Adrenal gland (tissue), 9 donors: ENCODE measurements at regions not wholly inside any gene's neighbourhood (a gene's known extent, or its start where the extent isn't known, plus 50 kb on each side); places are given as distances from the start of the nearest gene placed in this dataset.
A peak's percentile ranks its signal among the peaks of the same experiment; 100 is the strongest.

ENCODE experiments used
- DNase-seq, 7 donors: peaks; one replicate each; pipeline ENCODE4 v3.0.0-alpha.2; 2019 to 2020
- H3K27ac ChIP-seq, 5 donors: fragments of 200-600 bp; sonication (generic) in 4 of 5; 1 replicate in 3 of 5; 2 replicates in 2 of 5; pipeline versions ENCODE4 v1.5.1 to v1.8.0; 2016 to 2020; ENCODE audit warnings: mild to moderate bottlenecking in 1 of 5
- H3K27me3 ChIP-seq: fragments of 200-600 bp; 2 replicates; pipeline ENCODE4 v1.8.0; 2021
- H3K36me3 ChIP-seq, 2 donors: fragments of 200-600 bp; replicated peaks in 1 of 2; 1 replicate in 1 of 2; 2 replicates in 1 of 2; pipeline versions ENCODE4 v1.5.1 to v1.8.0; 2018 to 2022
- H3K4me1 ChIP-seq, 2 donors: fragments of 200-600 bp; replicated peaks in 1 of 2; 1 replicate in 1 of 2; 2 replicates in 1 of 2; pipeline versions ENCODE4 v1.5.1 to v1.8.0; 2018 to 2021
- H3K4me3 ChIP-seq, 4 donors: fragments of 200-600 bp; sonication (generic) in 3 of 4; one replicate each; pipeline ENCODE4 v1.5.1; 2016 to 2018
- H3K9me3 ChIP-seq, 3 donors: fragments of 200-600 bp; sonication (generic) in 1 of 3; replicated peaks in 1 of 3; 1 replicate in 2 of 3; 2 replicates in 1 of 3; pipeline versions ENCODE4 v1.5.1 to v1.8.0; 2016 to 2021
- CTCF ChIP-seq, 6 experiments: fragments of 450-650 bp in 4 of 6; fragments of 200-600 bp in 2 of 6; sonication (generic) in 1 of 6; IDR thresholded peaks; 1 replicate in 5 of 6; 2 replicates in 1 of 6; pipeline versions ENCODE4 v1.5.1 to v1.8.0; 2016 to 2021; ENCODE audit warnings: antibody characterized with exemption in 6 of 6, mild to moderate bottlenecking in 2 of 6, moderate library complexity in 1 of 6
- POLR2A ChIP-seq, 2 donors: fragments of 450-650 bp; IDR thresholded peaks; one replicate each; pipeline ENCODE4 v1.6.1; 2017; ENCODE audit warnings: antibody characterized with exemption in 2 of 2, mild to moderate bottlenecking in 2 of 2, moderate library complexity in 1 of 2
- WGBS, 4 donors: extraction: QIAGEN DNeasy Blood & Tissue Kit in 2 of 4; methylation state at CpG; one replicate each; pipeline versions ENCODE4 v1.1.5 to v1.1.7; 2013 to 2017; 5-methylcytosine and 5-hydroxymethylcytosine counted together
- intact Hi-C, 2 donors: fragments of 100-400 bp; cut with DNase I; formaldehyde crosslinking; loops; one replicate each; pipeline versions ENCODE4 v1.14.1 to v1.15.0; 2022 to 2023
- donor health status: healthy with polysubstance abuse.
- donor health status: Bipolar disorder and iron deficiency.
- donor health status: DM: yes; HTN: yes; CAD: no.
- donor health status: DM: no; HTN: no; CAD: no.
- donor health status: DM: no; HTN: no; CAD: no.

- TF ChIP-seq CTCF (IDR thresholded peaks at IDR 0.05), result no peak
- TF ChIP-seq POLR2A (IDR thresholded peaks at IDR 0.05), result no peak
- H3K9me3 ChIP-seq, result no peaks in the 10 kb centered on the region
- H3K4me3 ChIP-seq, result no peak overlapping the region
- H3K4me1 ChIP-seq, result no peaks in the 10 kb centered on the region
- H3K27ac ChIP-seq, result no peak overlapping the region
- 67 to 72% (median 69%) methylated on average over 6 of the region's 6 CpGs for WGBS, 4 donors
- intact Hi-C loops, result no loop called here
- DNase-seq, result no peak
- peaks cover 4% of the 10 kb centered on the region for H3K27me3 ChIP-seq
- H3K36me3 ChIP-seq, result no peaks in the 10 kb centered on the region
Measured at GRCh38 chr15:98123834-98124233, 163.3 kb downstream of the ARRDC4 start.

- no peak for DNase-seq
- intact Hi-C loops, result no loop called here
- Histone ChIP-seq H3K9me3 (no peaks in the 10 kb centered on the region), H3K4me3 (no peak overlapping the region), H3K4me1 (no peaks in the 10 kb centered on the region), H3K27ac (no peak overlapping the region), H3K27me3 (peaks cover 4% of the 10 kb centered on the region), H3K36me3 (no peaks in the 10 kb centered on the region)
- no peak for TF ChIP-seq CTCF (IDR thresholded peaks at IDR 0.05)
- no peak for TF ChIP-seq POLR2A (IDR thresholded peaks at IDR 0.05)
- 85 to 89% (median 88%) methylated on average over 6 of the region's 6 CpGs for WGBS, 4 donors
Measured at GRCh38 chr15:98124581-98124980, 164.1 kb downstream of the ARRDC4 start.

- DNase-seq, result peak in 3 of 7 donors; percentile 24 to 33 (median 29)
- H3K4me1 ChIP-seq, result no peaks in the 10 kb centered on the region
- H3K4me3 ChIP-seq, result no peak overlapping the region
- no peak for TF ChIP-seq CTCF (IDR thresholded peaks at IDR 0.05)
- no peak for TF ChIP-seq POLR2A (IDR thresholded peaks at IDR 0.05)
- no peaks in the 10 kb centered on the region for H3K9me3 ChIP-seq
- 64 to 77% (median 67%) methylated on average over 8 of the region's 8 CpGs for WGBS, 4 donors
- peaks cover 4% of the 10 kb centered on the region for H3K27me3 ChIP-seq
- H3K36me3 ChIP-seq, result no peaks in the 10 kb centered on the region
- intact Hi-C loops, result no loop called here
- H3K27ac ChIP-seq, result no peak overlapping the region
Measured at GRCh38 chr15:98126326-98127085, 166.0 kb downstream of the ARRDC4 start.

- H3K9me3 ChIP-seq, result no peaks in the 10 kb centered on the region
- WGBS, 4 donors, result 34 to 54% (median 40%) methylated on average over 5 of the region's 5 CpGs
- peaks cover 4% of the 10 kb centered on the region for H3K27me3 ChIP-seq
- no peak overlapping the region for H3K4me3 ChIP-seq
- intact Hi-C loops, result no loop called here
- no peaks in the 10 kb centered on the region for H3K36me3 ChIP-seq
- DNase-seq, result no peak
- H3K4me1 ChIP-seq, result no peaks in the 10 kb centered on the region
- no peak overlapping the region for H3K27ac ChIP-seq
- TF ChIP-seq CTCF (IDR thresholded peaks at IDR 0.05) (no peak), POLR2A (IDR thresholded peaks at IDR 0.05) (no peak)
Measured at GRCh38 chr15:98127586-98127985, 167.1 kb downstream of the ARRDC4 start.
